Type B pancreatic cell (in vitro differentiated cells): ENCODE measurements at regions not wholly inside any gene's neighbourhood (a gene's known extent, or its start where the extent isn't known, plus 50 kb on each side); places are given as distances from the start of the nearest gene placed in this dataset.

Source experiments
- DNase-seq: peaks from one replicate; pipeline ENCODE4 v3.0.0; 2021; ENCODE audit warnings: mixed read lengths; ENCODE audit not compliant: unreplicated experiment; ENCODE audit errors: extremely low spot score
- H3K27ac Mint-ChIP-seq: 2 replicates; pipeline ENCODE4 v1.8.0; 2021; ENCODE audit warnings: mild to moderate bottlenecking, mixed read lengths
- H3K27me3 Mint-ChIP-seq: 2 replicates; pipeline ENCODE4 v1.8.0; 2021; ENCODE audit warnings: mixed read lengths
- H3K36me3 Mint-ChIP-seq: 2 replicates; pipeline ENCODE4 v1.8.0; 2021; ENCODE audit warnings: mixed read lengths
- H3K4me1 Mint-ChIP-seq: one replicate; pipeline ENCODE4 v1.8.0; 2021; ENCODE audit warnings: mixed read lengths; ENCODE audit not compliant: unreplicated experiment
- H3K4me3 Mint-ChIP-seq: 2 replicates; pipeline ENCODE4 v1.8.0; 2021; ENCODE audit warnings: mild to moderate bottlenecking, mixed read lengths
- H3K9me3 Mint-ChIP-seq: 2 replicates; pipeline ENCODE4 v1.8.0; 2021; ENCODE audit warnings: mixed read lengths
- CTCF ChIP-seq: fragments of 200-600 bp; sonication (generic); conservative IDR thresholded peaks from 2 replicates; pipeline ENCODE4 v1.5.0; 2021; ENCODE audit warnings: antibody characterized with exemption, mild to moderate bottlenecking

DNA sequence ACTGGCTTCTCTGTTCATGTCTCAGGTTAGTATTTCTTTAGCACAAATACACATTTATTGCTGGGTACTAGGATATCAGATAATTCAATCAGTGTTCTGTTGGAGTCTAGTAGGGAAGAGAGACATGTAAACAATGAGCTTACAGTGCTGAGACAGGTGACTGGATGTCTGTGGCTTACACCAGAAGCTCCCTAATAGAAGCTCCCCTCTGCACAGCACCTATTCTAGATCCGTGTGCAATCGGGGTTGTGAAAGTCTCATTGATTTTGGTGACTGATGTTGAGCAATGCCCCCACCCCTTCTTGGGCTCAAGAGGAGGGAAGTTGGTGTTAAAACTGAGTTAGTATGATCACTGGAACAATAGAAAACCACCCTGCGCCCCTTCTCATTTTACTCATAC, 279.2 kb downstream of the RPS6KC1 start:
- Mint-ChIP-seq H3K36me3 (no peaks in the 10 kb centered on the region), H3K9me3 (no peaks in the 10 kb centered on the region), H3K27me3 (no peaks in the 10 kb centered on the region), H3K4me1 (peaks cover 8% of the 10 kb centered on the region), H3K27ac (no peak overlapping the region), H3K4me3 (no peak overlapping the region)
- TF ChIP-seq CTCF, result no peak
- no peak for DNase-seq

DNA sequence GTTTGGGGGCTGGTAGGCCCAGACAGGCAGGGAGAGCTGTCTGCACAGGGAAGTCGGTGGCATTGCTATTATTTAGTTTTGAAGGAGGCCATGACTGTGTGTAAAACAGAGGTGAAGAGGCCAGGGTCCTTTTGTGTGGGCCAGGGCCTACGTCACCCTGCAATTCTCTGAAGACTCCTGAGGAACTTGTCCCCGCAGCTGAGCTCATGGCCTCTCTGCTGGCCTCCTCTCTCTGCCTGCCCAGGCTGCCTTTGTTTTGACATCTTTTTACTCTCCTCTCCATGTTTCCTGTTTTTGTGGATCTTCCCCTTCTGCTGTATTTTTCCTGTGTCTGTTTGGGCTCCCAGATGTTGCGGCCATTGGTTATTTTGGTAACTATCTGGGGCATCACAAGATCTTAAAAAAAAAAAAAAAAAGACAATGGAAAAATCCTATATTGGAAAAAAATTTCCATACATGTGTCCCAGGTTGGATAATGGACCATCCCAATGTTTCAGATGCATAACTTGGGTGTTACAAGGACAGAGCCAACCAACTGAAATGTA, 280.7 kb downstream of the RPS6KC1 start:
- peaks cover 8% of the 10 kb centered on the region for H3K4me1 Mint-ChIP-seq
- no peaks in the 10 kb centered on the region for H3K27me3 Mint-ChIP-seq
- H3K9me3 Mint-ChIP-seq, result no peaks in the 10 kb centered on the region
- H3K36me3 Mint-ChIP-seq, result no peaks in the 10 kb centered on the region
- TF ChIP-seq CTCF, result no peak
- H3K27ac Mint-ChIP-seq, result no peak overlapping the region
- no peak overlapping the region for H3K4me3 Mint-ChIP-seq
- no peak for DNase-seq

- no peak overlapping the region for H3K27ac Mint-ChIP-seq
- H3K9me3 Mint-ChIP-seq, result no peaks in the 10 kb centered on the region
- no peak for TF ChIP-seq CTCF
- no peaks in the 10 kb centered on the region for H3K27me3 Mint-ChIP-seq
- DNase-seq, result no peak
- peaks cover under 1% of the 10 kb centered on the region for H3K4me1 Mint-ChIP-seq
- H3K4me3 Mint-ChIP-seq, result no peak overlapping the region
- H3K36me3 Mint-ChIP-seq, result no peaks in the 10 kb centered on the region
Observed at GRCh38 chr1:213332491-213332890, 281.4 kb downstream of the RPS6KC1 start.

GRCh38 chr1:213333121-213333520, 282.1 kb downstream of the RPS6KC1 start:
- Mint-ChIP-seq H3K36me3 (no peaks in the 10 kb centered on the region), H3K4me1 (no peaks in the 10 kb centered on the region), H3K9me3 (no peaks in the 10 kb centered on the region), H3K27ac (no peak overlapping the region), H3K4me3 (no peak overlapping the region), H3K27me3 (no peaks in the 10 kb centered on the region)
- no peak for TF ChIP-seq CTCF
- DNase-seq, result no peak

DNA sequence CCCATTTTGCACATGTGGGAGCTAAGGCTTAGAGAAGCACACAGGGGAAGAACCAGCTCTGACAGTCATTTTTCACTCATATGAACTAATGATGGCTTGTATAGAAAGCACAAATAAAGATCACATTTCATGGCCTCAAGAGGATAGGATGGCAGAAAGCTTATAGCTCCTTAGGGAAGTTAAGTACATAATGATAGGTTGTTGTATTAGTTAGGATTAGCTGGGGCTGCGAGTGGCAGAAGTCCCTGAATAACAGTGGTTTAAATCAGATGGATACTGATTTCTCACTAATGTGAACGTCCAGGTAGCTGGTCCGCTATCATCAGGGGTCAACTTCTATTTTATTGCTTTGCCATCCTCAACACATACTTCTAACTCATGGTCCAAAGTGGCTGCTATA, 284.0 kb downstream of the RPS6KC1 start:
- Mint-ChIP-seq H3K4me1 (no peaks in the 10 kb centered on the region), H3K36me3 (no peaks in the 10 kb centered on the region), H3K27ac (no peak overlapping the region), H3K4me3 (no peak overlapping the region), H3K9me3 (no peaks in the 10 kb centered on the region), H3K27me3 (no peaks in the 10 kb centered on the region)
- TF ChIP-seq CTCF, result no peak
- DNase-seq, result no peak
